HG02884 (cell line): ENCODE measurements at regions not wholly inside any gene's neighbourhood (a gene's known extent, or its start where the extent isn't known, plus 50 kb on each side); places are given as distances from the start of the nearest gene placed in this dataset.
"Not testable (repeated sequence)": the region's sequence is repeated elsewhere in the genome, so short reads cannot be mapped to it uniquely, and the experiment has no call there.

Experiments used
- ATAC-seq: cut with Tn5 transposase; IDR thresholded peaks from one replicate; pipeline ENCODE4 v1.9.1; 2021; ENCODE audit warnings: mild to moderate bottlenecking, moderate library complexity; ENCODE audit not compliant: unreplicated experiment

DNA sequence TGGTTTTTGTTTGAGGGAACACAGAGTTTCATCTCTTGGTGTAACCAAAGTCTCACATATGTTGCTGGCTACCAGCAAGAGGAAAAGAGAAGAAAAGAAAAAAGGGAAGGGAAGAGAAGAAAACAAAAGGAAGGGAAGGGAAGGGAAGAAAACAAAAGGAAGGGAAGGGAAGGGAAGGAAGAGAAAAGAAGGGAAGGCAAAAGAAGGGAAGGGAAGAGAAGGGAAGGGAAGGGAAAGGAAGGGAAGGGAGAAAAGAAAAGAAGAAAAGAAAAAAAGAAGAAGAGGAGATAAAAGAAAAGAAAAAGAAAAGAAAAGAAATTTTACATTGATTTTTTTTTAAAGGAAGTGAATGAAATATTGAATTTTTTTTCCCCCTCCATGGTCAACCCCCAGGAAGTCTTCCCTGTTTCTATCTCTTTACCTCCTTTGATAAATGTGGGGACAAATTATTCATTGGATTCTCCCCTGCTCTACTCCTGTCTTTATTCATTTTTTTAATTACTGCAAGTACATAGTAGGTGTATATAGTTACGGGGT is 228.0 kb downstream of the SHOX start:
- ATAC-seq: no peak

- no peak for ATAC-seq
Measured at GRCh38 chrX:857376-857775, 226.8 kb downstream of the SHOX start.

DNA sequence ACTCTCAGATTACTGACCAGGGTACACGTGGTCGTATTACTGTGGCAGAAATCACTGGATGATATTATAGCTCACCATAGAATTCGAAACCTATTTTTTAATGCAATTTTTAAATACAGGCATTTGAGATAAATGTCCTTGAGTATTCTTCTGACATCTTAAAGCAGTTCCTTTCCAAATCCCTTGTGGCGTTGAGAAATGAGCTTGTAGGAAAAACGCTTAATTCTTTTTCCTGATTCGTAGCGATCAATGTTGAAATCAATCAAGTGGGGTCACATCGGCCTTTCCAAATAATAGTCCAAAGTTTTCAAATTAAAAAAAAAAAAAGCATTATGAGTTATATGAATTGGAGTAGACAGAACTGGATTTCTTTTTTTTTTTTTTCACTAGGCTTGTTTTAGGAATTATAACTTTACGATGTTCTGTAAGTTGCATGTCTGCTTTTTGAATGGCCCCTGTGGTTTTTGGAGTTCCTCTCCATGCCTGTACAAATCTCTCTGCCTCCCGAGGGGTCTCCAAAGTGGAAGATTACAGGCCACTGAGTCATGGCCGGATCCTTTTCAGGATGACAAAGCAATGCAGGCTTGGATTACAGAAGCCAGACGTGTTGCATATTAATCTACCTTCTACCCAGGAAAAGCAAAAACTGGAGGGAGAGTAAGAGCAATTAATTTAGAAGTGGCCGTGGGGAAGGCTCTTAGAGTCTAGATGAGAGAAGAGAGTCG is 226.1 kb downstream of the SHOX start:
- ATAC-seq: no peak

DNA sequence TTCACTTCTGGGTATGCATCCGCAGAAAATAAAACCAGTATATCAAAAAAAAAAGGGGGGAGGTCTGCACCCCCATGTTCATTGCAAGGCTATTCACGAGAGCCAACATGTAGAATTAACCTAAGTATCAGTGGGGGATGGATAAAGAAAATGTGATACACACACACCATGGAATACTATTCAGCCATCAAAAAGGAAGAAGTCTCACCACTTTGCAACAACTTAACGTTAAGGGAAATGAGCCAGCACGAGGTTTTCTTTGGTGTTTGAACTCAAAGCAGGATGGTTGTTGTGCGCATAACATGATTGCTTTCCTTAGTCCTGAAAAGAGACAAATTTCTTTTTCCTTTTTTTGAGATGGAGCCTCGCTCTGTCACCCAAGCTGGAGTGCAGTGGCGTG is 222.7 kb downstream of the SHOX start:
- ATAC-seq: no peak

DNA sequence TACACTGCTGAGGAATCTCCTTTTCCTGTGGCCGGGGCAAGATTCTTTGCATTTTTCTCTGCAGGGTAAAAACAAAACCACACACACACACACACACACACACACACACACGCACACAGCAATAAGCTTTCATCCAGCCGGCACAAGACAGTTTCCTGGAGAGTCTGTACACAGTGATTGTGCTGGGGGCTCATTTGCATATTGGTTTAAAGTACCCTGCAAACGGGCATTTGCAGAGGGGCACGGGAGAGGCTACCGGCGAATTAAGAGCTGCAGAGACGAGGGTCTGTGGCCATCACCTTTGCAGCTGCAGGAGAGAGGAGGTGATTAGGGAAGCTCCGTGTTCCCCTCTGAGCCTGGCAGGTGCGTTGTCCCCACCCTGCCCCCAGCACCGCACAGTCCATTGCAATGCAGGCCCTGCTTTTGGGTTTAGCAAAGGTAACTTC is 219.9 kb downstream of the SHOX start:
- no peak for ATAC-seq

DNA sequence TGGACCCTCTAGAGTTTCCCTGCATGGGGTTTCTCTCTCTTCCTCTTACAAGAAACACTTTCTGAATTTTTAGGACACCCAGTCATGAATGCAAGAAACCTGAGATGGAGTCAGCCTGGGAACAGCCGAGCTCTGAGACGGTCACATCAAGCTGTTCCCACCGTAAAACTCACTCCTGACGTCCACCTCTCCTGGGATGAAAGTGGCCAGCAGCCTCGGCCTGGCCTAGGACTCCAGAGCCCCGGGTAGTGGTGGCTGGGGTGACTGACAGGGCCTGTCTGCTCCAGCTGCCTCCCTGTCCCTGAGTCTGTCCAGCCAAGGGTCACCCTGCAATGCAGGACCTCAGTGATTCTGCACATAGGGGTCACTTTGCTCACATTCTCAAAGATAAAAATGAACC is 217.8 kb downstream of the SHOX start:
- no peak for ATAC-seq

DNA sequence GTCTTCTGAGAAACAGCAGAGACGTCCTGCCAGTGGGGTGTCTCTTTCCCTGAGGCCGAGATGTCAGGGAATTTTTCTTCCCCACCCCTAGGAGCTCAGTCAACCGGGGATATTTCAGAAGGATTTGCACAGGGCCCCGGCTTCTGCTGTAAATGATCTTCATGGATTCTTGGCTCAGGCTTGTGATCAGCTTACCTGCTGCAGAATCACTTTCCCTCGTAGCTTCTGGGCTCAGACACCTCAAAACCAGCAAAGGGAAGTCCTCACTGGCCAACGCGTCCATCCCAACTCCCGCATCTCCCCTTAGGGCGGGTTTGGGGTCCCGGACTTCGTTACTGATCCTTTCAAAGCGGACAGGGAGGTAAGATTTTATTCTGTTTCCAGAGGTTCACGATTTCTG is 212.7 kb downstream of the SHOX start:
- no peak for ATAC-seq

- no peak for ATAC-seq
Measured at GRCh38 chrX:840556-840955, 210.0 kb downstream of the SHOX start.

DNA sequence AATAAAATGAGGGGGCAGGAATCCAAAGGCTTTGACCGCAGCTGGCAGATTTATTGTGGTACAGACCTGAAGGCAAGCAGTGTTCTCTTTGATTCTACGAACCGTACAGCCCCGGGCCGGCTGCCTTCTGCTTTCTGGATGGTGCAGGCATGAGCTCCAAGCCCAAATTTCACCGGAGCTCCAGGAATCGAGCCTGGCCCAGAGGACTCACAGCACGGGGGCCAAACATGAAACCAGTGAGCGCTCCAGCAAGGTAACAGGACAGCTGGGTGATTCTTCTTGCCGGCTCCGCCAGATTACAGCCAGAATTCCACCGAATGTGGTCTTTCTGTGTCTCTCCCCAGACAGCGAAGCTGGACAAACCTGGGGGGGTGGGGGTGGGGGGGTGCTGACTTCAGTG is 208.1 kb downstream of the SHOX start:
- not testable (repeated sequence) for ATAC-seq

DNA sequence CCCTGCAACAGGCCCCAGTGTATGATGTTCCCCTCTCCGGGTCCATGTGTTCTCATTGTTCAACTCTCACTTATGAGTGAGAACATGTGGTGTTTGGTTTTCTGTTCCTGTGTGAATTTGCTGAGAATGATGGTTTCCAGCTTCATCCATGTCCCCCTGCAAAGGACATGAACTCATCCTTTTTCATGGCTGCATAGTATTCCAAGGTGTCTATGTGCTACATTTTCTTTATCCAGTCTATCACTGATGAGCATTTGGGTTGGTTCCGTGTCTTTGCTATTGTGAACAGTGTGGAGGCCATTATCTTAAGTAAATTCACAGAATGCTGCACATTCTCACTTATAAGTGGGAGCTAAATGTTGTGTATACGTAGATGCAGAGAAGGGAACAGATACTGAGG is 205.3 kb downstream of the SHOX start:
- not testable (repeated sequence) for ATAC-seq

GRCh38 chrX:830532-830931 is 199.9 kb downstream of the SHOX start:
- ATAC-seq: no peak

DNA sequence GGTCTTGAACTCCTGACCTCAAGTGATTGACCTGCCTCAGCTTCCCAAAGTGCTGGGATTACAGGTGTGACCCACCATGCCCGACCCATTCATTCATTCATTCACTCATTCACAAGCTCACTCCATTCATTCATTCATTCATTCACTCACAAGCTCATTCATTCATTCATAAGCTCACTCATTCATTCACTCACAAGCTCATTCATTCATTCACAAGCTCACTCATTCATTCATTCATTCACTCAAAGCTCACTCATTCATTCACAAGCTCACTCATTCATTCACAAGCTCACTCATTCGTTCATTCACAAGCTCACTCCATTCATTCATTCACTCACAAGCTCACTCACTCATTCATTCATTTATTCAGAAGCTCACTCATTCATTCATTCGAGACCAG is 198.6 kb downstream of the SHOX start:
- ATAC-seq: no peak

DNA sequence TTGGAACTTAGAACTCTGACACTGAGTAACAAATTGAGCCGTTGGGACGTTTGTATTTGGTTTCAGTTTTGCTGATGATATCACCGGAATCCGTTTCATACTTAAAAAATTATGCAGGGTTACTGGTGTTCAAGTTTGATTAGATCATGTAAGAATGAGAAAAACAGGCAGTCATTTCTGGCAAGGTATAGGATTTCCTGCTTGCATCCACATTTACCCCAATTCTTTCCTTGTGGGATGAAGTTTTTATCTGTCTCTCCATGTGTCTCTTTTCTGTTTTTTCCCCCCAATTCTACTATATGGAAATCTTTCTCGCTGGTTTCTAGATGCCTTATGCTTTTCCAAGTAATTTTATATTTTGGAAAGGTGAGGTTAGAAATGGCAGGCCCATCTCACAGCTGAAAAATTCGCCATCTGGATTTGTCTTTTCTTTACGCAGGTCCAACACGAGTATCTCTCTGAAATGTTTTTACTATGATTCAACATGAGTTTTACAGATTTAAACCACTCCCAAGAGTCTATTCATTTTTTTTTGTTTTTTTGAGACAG is 197.9 kb downstream of the SHOX start:
- no peak for ATAC-seq

DNA sequence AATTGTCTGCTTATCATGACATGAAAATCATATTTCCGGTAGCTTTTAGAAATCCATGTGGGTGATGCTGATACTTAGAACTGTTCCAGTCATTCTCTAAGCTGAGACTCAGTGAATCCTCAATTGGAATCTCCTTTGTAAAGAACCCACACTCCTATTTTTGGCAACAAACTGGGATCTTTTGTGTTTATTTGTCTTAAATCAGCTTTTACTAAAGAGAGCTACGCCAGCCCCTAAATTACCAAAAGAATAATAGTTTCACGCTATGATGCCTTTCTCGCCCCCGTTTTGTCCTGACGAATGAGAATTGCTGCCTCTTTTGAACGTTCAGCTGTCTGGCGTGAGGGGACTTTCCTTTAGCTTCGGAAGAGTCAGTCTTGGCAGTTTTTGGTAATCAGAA is 195.9 kb downstream of the SHOX start:
- no peak for ATAC-seq

- no peak for ATAC-seq
Measured at GRCh38 chrX:825991-826390, 195.4 kb downstream of the SHOX start.

GRCh38 chrX:823073-823472 is 192.5 kb downstream of the SHOX start:
- ATAC-seq: not testable (repeated sequence)

DNA sequence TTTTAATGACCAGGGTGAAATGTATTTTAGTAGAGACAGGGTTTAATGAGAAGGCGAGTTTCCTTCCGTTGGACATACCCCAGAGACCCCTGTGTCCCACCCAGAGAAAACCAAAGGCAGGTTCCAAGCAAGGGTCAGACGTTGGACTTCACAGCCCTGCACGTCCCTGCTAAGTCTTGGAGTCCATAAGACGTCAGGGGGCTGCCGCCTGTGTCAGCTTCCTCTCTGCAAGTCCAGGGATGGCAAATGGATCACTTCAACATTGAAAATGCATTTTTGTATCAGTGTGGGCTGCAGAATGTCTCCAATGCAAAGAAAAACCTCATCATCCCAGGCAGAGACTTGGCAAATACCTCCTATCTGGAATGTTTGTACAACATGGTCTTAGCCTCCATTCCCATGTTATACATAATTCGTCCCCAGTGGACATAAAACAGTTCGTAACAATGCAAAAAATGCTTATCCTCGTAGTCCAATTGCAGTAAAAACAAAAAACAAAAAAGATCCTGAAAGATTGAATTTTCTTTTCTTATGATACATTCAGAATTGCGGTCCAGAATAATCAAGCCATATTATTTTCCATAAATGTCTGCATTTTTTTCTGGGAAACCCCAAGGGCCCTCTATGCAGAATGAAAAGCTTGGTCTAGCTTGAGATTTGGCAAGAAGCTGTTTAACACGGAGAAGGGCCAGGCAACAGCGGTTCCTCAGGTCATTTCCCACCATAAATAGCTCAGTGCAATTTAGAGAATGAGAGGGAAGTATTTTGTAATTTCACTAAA is 190.9 kb downstream of the SHOX start:
- no peak for ATAC-seq

GRCh38 chrX:819684-820083 is 189.1 kb downstream of the SHOX start:
- ATAC-seq: no peak

GRCh38 chrX:817759-818300 is 187.2 kb downstream of the SHOX start:
- ATAC-seq: no peak

DNA sequence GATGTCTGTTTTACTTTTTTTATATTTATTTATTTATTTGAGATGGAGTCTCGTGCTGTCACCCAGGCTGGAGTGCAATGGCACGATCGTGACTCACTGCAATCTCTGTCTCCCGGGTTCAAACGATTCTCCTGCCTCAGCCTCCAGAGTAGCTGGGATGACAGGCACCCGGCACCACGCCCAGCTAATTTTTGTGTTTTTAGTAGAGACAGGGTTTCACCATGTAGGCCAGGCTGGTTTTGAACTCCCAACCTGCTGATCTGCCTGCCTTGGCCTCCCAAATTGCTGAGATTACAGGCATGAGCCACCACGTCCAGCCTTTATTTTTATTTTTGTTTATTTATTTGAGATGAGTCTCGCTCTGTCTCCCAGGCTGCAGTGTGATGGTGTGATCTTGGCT is 186.6 kb downstream of the SHOX start:
- ATAC-seq: not testable (repeated sequence)

- no peak for ATAC-seq
Measured at GRCh38 chrX:816411-816810, 185.8 kb downstream of the SHOX start.

- ATAC-seq: no peak
Measured at GRCh38 chrX:810186-810585, 179.6 kb downstream of the SHOX start.
